ENCODE measurements at regions not wholly inside any gene's neighbourhood (a gene's known extent, or its start where the extent isn't known, plus 50 kb on each side); places are given as distances from the start of the nearest gene placed in this dataset.

GRCh38 chr1:22216966-22217365 lies 74.1 kb upstream of the WNT4 start:
- WGBS, 2 donors: 65 to 96% methylated on average over 3 of the region's 3 CpGs
- no peak overlapping the region for H3K4me3 ChIP-seq (ENCODE audit: low read length in 2 of 2)
- H3K9me3 ChIP-seq (ENCODE audit: control insufficient read depth, low read length): peaks cover 3% of the 10 kb centered on the region
- ATAC-seq (ENCODE audit: low FRiP score) (no peak), DNase-seq (no peak)
- intact Hi-C loops (cut with DNase I): no loop called here
- no peak overlapping the region for H3K27ac ChIP-seq (ENCODE audit: low read depth in 1 of 2, low read length in 2 of 2)
- H3K4me1 ChIP-seq (ENCODE audit: control insufficient read depth in 1 of 2, insufficient read depth in 2 of 2, low read length in 2 of 2): no peaks in the 10 kb centered on the region
- no peaks in the 10 kb centered on the region for H3K27me3 ChIP-seq (ENCODE audit: control insufficient read depth in 1 of 2, insufficient read depth in 2 of 2, low read length in 1 of 2)
- H3K36me3 ChIP-seq (ENCODE audit: control insufficient read depth in 1 of 2, insufficient read depth in 2 of 2, low read length in 1 of 2): no peaks in the 10 kb centered on the region

- WGBS, 2 donors: 84 to 87% methylated on average over 19 of the region's 19 CpGs
- Histone ChIP-seq H3K27me3 (ENCODE audit: control insufficient read depth in 1 of 2, insufficient read depth in 2 of 2, low read length in 1 of 2) (no peaks in the 10 kb centered on the region), H3K36me3 (ENCODE audit: control insufficient read depth in 1 of 2, insufficient read depth in 2 of 2, low read length in 1 of 2) (no peaks in the 10 kb centered on the region), H3K4me1 (ENCODE audit: control insufficient read depth in 1 of 2, insufficient read depth in 2 of 2, low read length in 2 of 2) (no peaks in the 10 kb centered on the region), H3K4me3 (ENCODE audit: low read length in 2 of 2) (no peak overlapping the region), H3K9me3 (ENCODE audit: control insufficient read depth, low read length) (peaks cover 3% of the 10 kb centered on the region), H3K27ac (ENCODE audit: low read depth in 1 of 2, low read length in 2 of 2) (no peak overlapping the region)
- intact Hi-C loops (cut with DNase I): no loop called here
- DNase-seq (peak in 1 of 2 donors; percentile 61), ATAC-seq (ENCODE audit: low FRiP score) (no peak)
Measured at GRCh38 chr1:22217811-22218460, 75.0 kb upstream of the WNT4 start.

- intact Hi-C loops (cut with DNase I): no loop called here
- no peak overlapping the region for H3K4me3 ChIP-seq (ENCODE audit: low read length in 2 of 2)
- ATAC-seq (ENCODE audit: low FRiP score) (no peak), DNase-seq (peak in 1 of 2 donors; percentile 33)
- WGBS, 2 donors: 83 to 90% methylated on average over 12 of the region's 12 CpGs
- no peaks in the 10 kb centered on the region for H3K36me3 ChIP-seq (ENCODE audit: control insufficient read depth in 1 of 2, insufficient read depth in 2 of 2, low read length in 1 of 2)
- no peaks in the 10 kb centered on the region for H3K27me3 ChIP-seq (ENCODE audit: control insufficient read depth in 1 of 2, insufficient read depth in 2 of 2, low read length in 1 of 2)
- H3K9me3 ChIP-seq (ENCODE audit: control insufficient read depth, low read length): peaks cover 3% of the 10 kb centered on the region
- no peaks in the 10 kb centered on the region for H3K4me1 ChIP-seq (ENCODE audit: control insufficient read depth in 1 of 2, insufficient read depth in 2 of 2, low read length in 2 of 2)
- H3K27ac ChIP-seq (ENCODE audit: low read depth in 1 of 2, low read length in 2 of 2): no peak overlapping the region
Measured at GRCh38 chr1:22218618-22219250, 75.8 kb upstream of the WNT4 start.

- DNase-seq: peak; percentile 6 to 57
- H3K36me3 ChIP-seq (ENCODE audit: control insufficient read depth in 1 of 2, insufficient read depth in 2 of 2, low read length in 1 of 2): no peaks in the 10 kb centered on the region
- ATAC-seq (ENCODE audit: low FRiP score): no peak
- H3K9me3 ChIP-seq (ENCODE audit: control insufficient read depth, low read length): peaks cover 7% of the 10 kb centered on the region
- WGBS, 2 donors: 81 to 93% methylated on average over 8 of the region's 8 CpGs
- no peak overlapping the region for H3K4me3 ChIP-seq (ENCODE audit: low read length in 2 of 2)
- no peaks in the 10 kb centered on the region for H3K4me1 ChIP-seq (ENCODE audit: control insufficient read depth in 1 of 2, insufficient read depth in 2 of 2, low read length in 2 of 2)
- no peak overlapping the region for H3K27ac ChIP-seq (ENCODE audit: low read depth in 1 of 2, low read length in 2 of 2)
- intact Hi-C loops (cut with DNase I): no loop called here
- H3K27me3 ChIP-seq (ENCODE audit: control insufficient read depth in 1 of 2, insufficient read depth in 2 of 2, low read length in 1 of 2): no peaks in the 10 kb centered on the region
Measured at GRCh38 chr1:22221233-22221780, 78.4 kb upstream of the WNT4 start.

- intact Hi-C loops (cut with DNase I): no loop called here
Measured at GRCh38 chr1:22222723-22223122, 79.8 kb upstream of the WNT4 start.

GRCh38 chr1:22223176-22223575 lies 80.3 kb upstream of the WNT4 start:
- intact Hi-C loops (cut with DNase I): no loop called here
- Histone ChIP-seq H3K4me1 (ENCODE audit: control insufficient read depth in 1 of 2, insufficient read depth in 2 of 2, low read length in 2 of 2) (no peaks in the 10 kb centered on the region), H3K27me3 (ENCODE audit: control insufficient read depth in 1 of 2, insufficient read depth in 2 of 2, low read length in 1 of 2) (no peaks in the 10 kb centered on the region), H3K9me3 (ENCODE audit: control insufficient read depth, low read length) (peaks cover 7% of the 10 kb centered on the region), H3K4me3 (ENCODE audit: low read length in 2 of 2) (no peak overlapping the region), H3K36me3 (ENCODE audit: control insufficient read depth in 1 of 2, insufficient read depth in 2 of 2, low read length in 1 of 2) (no peaks in the 10 kb centered on the region), H3K27ac (ENCODE audit: low read depth in 1 of 2, low read length in 2 of 2) (no peak overlapping the region)
- WGBS, 2 donors: 84 to 89% methylated on average over 6 of the region's 6 CpGs
- ATAC-seq (ENCODE audit: low FRiP score): no peak
- DNase-seq: peak in 1 of 2 donors; percentile 7

More at GRCh38 chr1:22222723-22223122, 79.8 kb upstream of the WNT4 start:
- Histone ChIP-seq H3K27ac (ENCODE audit: low read depth in 1 of 2, low read length in 2 of 2) (no peak overlapping the region), H3K36me3 (ENCODE audit: control insufficient read depth in 1 of 2, insufficient read depth in 2 of 2, low read length in 1 of 2) (no peaks in the 10 kb centered on the region), H3K9me3 (ENCODE audit: control insufficient read depth, low read length) (peaks cover 7% of the 10 kb centered on the region), H3K27me3 (ENCODE audit: control insufficient read depth in 1 of 2, insufficient read depth in 2 of 2, low read length in 1 of 2) (no peaks in the 10 kb centered on the region), H3K4me1 (ENCODE audit: control insufficient read depth in 1 of 2, insufficient read depth in 2 of 2, low read length in 2 of 2) (no peaks in the 10 kb centered on the region), H3K4me3 (ENCODE audit: low read length in 2 of 2) (no peak overlapping the region)
- DNase-seq: no peak
- 78 to 85% methylated on average over 9 of the region's 9 CpGs for whole genome bisulfite sequencing, 2 donors
- ATAC-seq (ENCODE audit: low FRiP score): no peak

GRCh38 chr1:22224091-22224490 lies 81.2 kb upstream of the WNT4 start:
- peak in 1 of 2 donors; percentile 22 for DNase-seq
- 77 to 80% methylated on average over 5 of the region's 5 CpGs for WGBS, 2 donors
- peaks cover 7% of the 10 kb centered on the region for H3K9me3 ChIP-seq (ENCODE audit: control insufficient read depth, low read length)
- intact Hi-C loops (cut with DNase I): no loop called here
- H3K4me1 ChIP-seq (ENCODE audit: control insufficient read depth in 1 of 2, insufficient read depth in 2 of 2, low read length in 2 of 2): no peaks in the 10 kb centered on the region
- no peak overlapping the region for H3K4me3 ChIP-seq (ENCODE audit: low read length in 2 of 2)
- H3K27me3 ChIP-seq (ENCODE audit: control insufficient read depth in 1 of 2, insufficient read depth in 2 of 2, low read length in 1 of 2): no peaks in the 10 kb centered on the region
- ATAC-seq (ENCODE audit: low FRiP score): no peak
- no peaks in the 10 kb centered on the region for H3K36me3 ChIP-seq (ENCODE audit: control insufficient read depth in 1 of 2, insufficient read depth in 2 of 2, low read length in 1 of 2)
- H3K27ac ChIP-seq (ENCODE audit: low read depth in 1 of 2, low read length in 2 of 2): no peak overlapping the region

GRCh38 chr1:22224631-22225030 lies 81.7 kb upstream of the WNT4 start:
- DNase-seq: peak in 1 of 2 donors; percentile 9
- no peaks in the 10 kb centered on the region for H3K4me1 ChIP-seq (ENCODE audit: control insufficient read depth in 1 of 2, insufficient read depth in 2 of 2, low read length in 2 of 2)
- no peaks in the 10 kb centered on the region for H3K27me3 ChIP-seq (ENCODE audit: control insufficient read depth in 1 of 2, insufficient read depth in 2 of 2, low read length in 1 of 2)
- no peaks in the 10 kb centered on the region for H3K36me3 ChIP-seq (ENCODE audit: control insufficient read depth in 1 of 2, insufficient read depth in 2 of 2, low read length in 1 of 2)
- peaks cover 7% of the 10 kb centered on the region for H3K9me3 ChIP-seq (ENCODE audit: control insufficient read depth, low read length)
- no peak for ATAC-seq (ENCODE audit: low FRiP score)
- 85 to 96% methylated on average over 1 of the region's 1 CpG for WGBS, 2 donors
- intact Hi-C loops (cut with DNase I): no loop called here
- H3K4me3 ChIP-seq (ENCODE audit: low read length in 2 of 2): no peak overlapping the region
- H3K27ac ChIP-seq (ENCODE audit: low read depth in 1 of 2, low read length in 2 of 2): no peak overlapping the region

All from aorta (tissue), 5 donors.